ENCODE measurements at regions not wholly inside any gene's neighbourhood (a gene's known extent, or its start where the extent isn't known, plus 50 kb on each side); places are given as distances from the start of the nearest gene placed in this dataset.

DNA sequence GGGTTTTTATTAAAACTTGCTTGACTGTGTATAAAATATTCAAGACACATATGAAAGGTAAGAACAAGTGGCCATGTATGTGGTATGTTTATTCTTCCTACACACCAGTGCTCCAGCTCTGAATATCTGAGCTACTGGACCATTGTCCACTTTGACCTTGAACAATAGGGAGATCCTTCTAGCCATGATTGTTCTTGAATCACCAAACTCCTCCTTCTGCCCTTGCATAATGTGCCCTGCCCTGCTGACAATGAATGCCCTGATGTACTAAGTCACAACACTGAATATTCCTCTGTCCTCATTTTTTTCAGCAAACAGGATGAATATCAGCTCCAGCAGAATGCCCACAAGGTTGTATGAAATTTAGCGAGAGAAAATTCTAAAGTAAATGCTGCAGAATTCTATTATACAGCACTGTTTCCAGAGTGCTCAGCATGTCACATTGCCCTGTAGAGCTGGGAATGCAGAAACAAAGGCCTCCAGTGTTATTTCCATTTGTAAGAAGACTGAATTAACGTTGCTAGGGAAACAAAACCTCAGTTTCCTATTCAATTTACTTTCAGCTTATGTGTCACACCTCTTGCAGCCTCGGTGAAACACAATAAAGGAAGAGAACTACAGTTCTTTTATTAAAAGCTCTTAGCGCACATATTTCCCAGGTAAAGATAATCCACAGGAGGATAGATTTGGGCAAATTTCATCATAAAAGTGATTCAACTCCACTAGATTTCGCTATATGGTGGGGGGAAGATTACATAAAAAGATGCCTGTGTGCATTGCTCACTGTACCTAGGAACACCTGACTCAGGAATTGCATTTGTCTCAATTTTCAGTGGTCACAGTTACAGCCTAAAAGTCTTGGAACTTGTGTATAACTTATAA, 187.4 kb upstream of the ATP1B1 start:
- no peak for DNase-seq (ENCODE audit: low read depth)
- TF ChIP-seq, protein P1, sequence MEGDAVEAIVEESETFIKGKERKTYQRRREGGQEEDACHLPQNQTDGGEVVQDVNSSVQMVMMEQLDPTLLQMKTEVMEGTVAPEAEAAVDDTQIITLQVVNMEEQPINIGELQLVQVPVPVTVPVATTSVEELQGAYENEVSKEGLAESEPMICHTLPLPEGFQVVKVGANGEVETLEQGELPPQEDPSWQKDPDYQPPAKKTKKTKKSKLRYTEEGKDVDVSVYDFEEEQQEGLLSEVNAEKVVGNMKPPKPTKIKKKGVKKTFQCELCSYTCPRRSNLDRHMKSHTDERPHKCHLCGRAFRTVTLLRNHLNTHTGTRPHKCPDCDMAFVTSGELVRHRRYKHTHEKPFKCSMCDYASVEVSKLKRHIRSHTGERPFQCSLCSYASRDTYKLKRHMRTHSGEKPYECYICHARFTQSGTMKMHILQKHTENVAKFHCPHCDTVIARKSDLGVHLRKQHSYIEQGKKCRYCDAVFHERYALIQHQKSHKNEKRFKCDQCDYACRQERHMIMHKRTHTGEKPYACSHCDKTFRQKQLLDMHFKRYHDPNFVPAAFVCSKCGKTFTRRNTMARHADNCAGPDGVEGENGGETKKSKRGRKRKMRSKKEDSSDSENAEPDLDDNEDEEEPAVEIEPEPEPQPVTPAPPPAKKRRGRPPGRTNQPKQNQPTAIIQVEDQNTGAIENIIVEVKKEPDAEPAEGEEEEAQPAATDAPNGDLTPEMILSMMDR (IDR thresholded peaks at IDR 0.05; ENCODE audit: low read depth, low read length, missing control alignments) = no peak
- H3K4me3 ChIP-seq (ENCODE audit: low read depth, low read length) = no peak overlapping the region

DNA sequence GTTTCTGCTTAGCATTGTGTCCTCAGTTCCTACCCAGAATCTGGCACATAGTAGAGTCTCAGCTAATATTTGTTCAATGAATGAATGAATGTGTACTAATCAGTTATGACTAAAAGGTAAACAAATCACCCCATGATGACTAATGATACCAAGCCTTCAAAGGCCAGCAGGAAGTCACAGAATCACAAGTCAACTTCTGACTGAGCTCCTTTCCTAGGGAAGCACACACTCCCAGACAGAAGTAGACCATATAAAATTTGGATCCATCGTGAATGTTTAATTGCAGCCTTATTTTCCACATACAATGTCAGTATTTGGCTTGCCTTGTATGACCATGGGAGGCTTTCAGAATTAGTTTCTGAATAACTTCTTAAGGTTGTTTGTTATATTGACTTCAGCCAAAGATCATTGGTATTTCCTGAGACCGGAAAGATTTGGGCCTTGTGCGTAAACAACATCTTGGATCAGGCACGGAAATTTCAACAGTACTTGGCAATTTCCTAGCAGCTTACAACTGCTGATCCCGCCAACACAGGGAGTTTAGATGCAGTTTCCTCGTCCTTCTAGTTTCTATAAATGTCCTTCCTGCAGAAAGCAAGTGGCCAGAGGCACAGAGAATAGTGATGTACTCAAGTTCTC, 185.9 kb upstream of the ATP1B1 start:
- TF ChIP-seq, protein P1 (IDR thresholded peaks at IDR 0.05; ENCODE audit: low read depth, low read length, missing control alignments) = no peak
- no peak for DNase-seq (ENCODE audit: low read depth)
- no peak overlapping the region for H3K4me3 ChIP-seq (ENCODE audit: low read depth, low read length)

DNA sequence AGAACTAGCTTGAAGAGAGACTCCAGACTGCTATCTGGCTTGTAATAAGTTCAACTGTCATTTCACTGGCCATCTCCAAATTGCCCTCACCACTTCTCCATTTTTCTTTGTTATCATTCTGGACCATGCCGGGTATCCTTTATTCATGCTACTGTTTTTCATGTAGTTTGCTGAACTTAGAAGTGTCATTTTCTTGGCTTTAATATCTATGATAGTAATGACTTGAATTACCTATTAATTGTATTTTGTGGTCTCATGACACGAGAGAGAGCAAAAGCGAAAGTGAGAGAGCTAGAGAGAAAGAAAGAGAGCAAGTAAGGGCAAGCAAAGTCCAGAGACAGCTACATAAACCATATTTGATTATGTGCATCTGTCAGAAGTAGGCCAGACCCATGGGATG, 184.9 kb upstream of the ATP1B1 start:
- H3K4me3 ChIP-seq (ENCODE audit: low read depth, low read length) = no peak overlapping the region; the same call in 1 of the 2 replicates
- no peak for DNase-seq (ENCODE audit: low read depth)
- TF ChIP-seq, protein P1 (IDR thresholded peaks at IDR 0.05; ENCODE audit: low read depth, low read length, missing control alignments) = no peak

DNA sequence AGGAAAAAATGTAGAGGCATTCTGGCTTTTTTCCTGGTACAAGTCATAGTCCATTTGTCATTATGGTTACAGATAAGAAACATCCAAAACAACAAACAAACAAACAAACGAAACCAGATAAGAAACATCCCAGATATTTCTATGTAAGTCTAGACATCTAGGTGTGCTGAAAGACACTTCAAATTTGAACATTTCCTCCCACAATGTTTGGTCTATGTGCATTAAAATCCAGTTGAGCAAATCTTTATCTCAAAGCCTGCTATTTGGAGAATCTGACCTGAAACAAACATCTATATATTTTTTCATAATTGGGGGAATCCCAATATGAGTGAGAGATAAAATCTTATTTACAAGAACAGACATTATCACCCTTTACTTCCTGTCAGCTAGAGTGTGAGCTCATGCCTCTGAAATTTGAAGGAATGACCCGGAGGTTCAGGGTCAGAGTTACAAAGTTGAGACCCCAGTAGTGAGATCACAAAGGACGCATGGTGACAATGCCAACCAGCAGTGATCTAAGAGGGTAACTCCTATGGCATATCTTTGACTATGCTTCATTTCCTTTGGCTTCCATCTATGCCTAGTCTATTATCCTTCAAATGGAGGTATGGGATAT, 182.9 kb upstream of the ATP1B1 start:
- H3K4me3 ChIP-seq (ENCODE audit: low read depth, low read length) = no peak overlapping the region
- TF ChIP-seq, protein P1 (IDR thresholded peaks at IDR 0.05; ENCODE audit: low read depth, low read length, missing control alignments) = no peak
- no peak for DNase-seq (ENCODE audit: low read depth)

DNA sequence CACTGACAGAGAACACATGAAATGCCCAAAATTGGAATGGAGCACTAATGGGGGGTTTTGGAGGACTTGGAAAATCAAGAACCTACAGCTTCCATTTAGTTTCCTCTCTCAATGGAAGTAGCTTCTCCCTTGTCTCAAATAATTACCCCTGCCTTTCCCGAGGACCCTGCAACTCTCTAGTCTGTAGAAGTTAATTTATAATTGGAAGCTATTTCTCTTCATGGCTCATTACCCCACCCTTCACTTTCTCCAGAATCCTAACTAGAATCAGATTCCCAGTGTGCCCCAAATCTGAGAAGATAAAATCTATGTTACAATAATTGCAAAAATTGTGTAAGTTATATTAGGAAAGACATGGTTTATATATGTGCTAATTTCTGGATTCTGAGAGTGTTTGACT, 181.5 kb upstream of the ATP1B1 start:
- TF ChIP-seq, protein P1 (IDR thresholded peaks at IDR 0.05; ENCODE audit: low read depth, low read length, missing control alignments) = no peak
- no peak for DNase-seq (ENCODE audit: low read depth)
- H3K4me3 ChIP-seq (ENCODE audit: low read depth, low read length) = no peak overlapping the region

DNA sequence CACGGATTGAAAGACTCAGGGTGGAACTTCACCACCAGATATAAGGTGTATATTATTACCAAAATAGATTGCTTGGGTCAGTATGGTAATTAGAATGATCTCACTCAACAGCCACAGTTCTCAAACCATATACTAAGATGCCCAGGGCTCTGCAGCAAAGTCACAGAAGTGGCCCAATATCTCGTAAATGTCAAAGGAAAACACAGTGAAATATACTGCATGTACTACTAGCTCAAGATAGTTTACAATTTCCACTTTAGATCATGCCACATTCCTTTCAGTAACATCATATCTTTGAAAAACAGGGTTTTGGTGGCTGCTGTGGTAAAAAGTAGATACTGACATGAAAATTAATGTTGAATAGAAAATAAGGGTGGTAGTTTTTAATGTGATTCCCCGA, 180.3 kb upstream of the ATP1B1 start:
- DNase-seq (ENCODE audit: low read depth) = no peak
- H3K4me3 ChIP-seq (ENCODE audit: low read depth, low read length) = no peak overlapping the region
- TF ChIP-seq, protein P1 (IDR thresholded peaks at IDR 0.05; ENCODE audit: low read depth, low read length, missing control alignments) = no peak

Data from GM12864 (cell line).